ENCODE measurements at regions not wholly inside any gene's neighbourhood (a gene's known extent, or its start where the extent isn't known, plus 50 kb on each side); places are given as distances from the start of the nearest gene placed in this dataset.

- DNase-seq (ENCODE audit: low read depth) = no peak
- in situ Hi-C loops (cut with HindIII; ENCODE audit: low pct_unique_long_range_greater_than_20kb, low sequenced_read_pairs) = no loop called here
Observed at GRCh38 chr2:235138339-235138738, 186.5 kb downstream of the SH3BP4 start.

- DNase-seq (ENCODE audit: low read depth) = no peak
- in situ Hi-C loops (cut with HindIII; ENCODE audit: low pct_unique_long_range_greater_than_20kb, low sequenced_read_pairs) = no loop called here
Observed at GRCh38 chr2:235139956-235140800, 188.4 kb downstream of the SH3BP4 start.

GRCh38 chr2:235140801-235141081 is 188.9 kb downstream of the SH3BP4 start:
- in situ Hi-C loops (cut with HindIII; ENCODE audit: low pct_unique_long_range_greater_than_20kb, low sequenced_read_pairs) = no loop called here
- DNase-seq (ENCODE audit: low read depth) = no peak

GRCh38 chr2:235141411-235142128 is 189.8 kb downstream of the SH3BP4 start:
- in situ Hi-C loops (cut with HindIII; ENCODE audit: low pct_unique_long_range_greater_than_20kb, low sequenced_read_pairs) = no loop called here
- DNase-seq (ENCODE audit: low read depth) = no peak

DNA sequence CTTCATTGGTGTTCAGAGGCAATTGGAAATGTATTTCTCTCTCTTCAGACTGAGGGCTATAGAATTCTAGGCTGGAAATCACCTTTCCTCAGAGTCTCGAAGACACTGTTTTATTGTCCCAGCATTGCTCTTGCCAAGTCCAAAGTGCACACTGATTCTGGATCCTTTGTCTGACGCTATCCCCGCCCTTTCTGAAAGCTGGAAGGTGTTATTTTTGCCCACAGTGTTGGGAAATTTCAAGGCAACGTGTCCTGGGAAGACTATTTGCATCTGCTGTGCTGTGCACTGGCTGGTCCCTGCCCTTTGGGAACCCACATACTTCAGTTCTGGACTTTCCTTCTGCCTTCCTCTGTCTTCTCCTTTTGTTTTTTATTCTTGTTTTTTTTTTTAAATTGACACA is 190.8 kb downstream of the SH3BP4 start:
- in situ Hi-C loops (cut with HindIII; ENCODE audit: low pct_unique_long_range_greater_than_20kb, low sequenced_read_pairs) = no loop called here
- no peak for DNase-seq (ENCODE audit: low read depth)

DNA sequence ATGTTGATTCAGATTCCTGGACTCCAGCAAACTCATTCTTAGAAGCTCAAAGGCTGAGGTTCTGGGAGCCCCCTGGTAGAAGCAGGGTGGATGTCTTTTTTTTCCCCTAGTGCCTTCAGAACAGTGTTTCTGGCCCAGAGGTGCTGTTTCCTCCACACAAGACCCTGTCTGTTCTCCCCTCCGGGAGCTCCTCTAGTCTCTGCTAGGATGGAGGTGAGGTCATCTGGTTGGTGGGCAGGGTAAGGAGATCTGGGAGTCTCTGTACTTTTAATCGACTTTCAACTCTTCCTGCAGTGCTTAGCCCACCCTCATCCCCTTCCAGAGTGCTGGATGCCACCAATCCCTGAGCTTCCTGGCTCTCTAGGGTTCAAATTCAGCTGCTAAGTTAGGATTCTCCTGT is 192.0 kb downstream of the SH3BP4 start:
- DNase-seq (ENCODE audit: low read depth) = no peak
- in situ Hi-C loops (cut with HindIII; ENCODE audit: low pct_unique_long_range_greater_than_20kb, low sequenced_read_pairs) = no loop called here

DNA sequence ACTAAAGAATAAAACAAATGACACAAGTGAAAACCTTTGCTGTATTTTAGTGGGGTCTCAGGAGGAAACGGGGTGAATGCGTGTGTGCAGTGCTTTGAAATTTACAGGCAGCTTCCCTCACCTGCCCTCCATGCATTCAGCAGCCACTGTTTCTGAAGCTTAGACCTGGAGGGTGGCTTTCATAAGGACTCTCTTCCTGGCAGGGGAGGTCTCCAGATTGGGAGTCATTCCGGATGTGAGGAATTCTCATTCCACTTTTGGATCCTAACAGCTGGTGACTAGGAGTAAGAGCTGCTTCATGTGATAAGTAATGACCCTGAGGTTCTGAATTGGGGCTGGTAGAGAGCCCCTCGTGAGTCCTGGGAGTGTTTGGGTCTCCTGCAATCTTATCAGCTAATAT is 192.5 kb downstream of the SH3BP4 start:
- no peak for DNase-seq (ENCODE audit: low read depth)
- in situ Hi-C loops (cut with HindIII; ENCODE audit: low pct_unique_long_range_greater_than_20kb, low sequenced_read_pairs) = no loop called here

- in situ Hi-C loops (cut with HindIII; ENCODE audit: low pct_unique_long_range_greater_than_20kb, low sequenced_read_pairs) = no loop called here
- no peak for DNase-seq (ENCODE audit: low read depth)
Observed at GRCh38 chr2:235146206-235146605, 194.4 kb downstream of the SH3BP4 start.

GRCh38 chr2:235146871-235147565 is 195.2 kb downstream of the SH3BP4 start:
- in situ Hi-C loops (cut with HindIII; ENCODE audit: low pct_unique_long_range_greater_than_20kb, low sequenced_read_pairs) = no loop called here
- no peak for DNase-seq (ENCODE audit: low read depth)

- no peak for DNase-seq (ENCODE audit: low read depth)
- in situ Hi-C loops (cut with HindIII; ENCODE audit: low pct_unique_long_range_greater_than_20kb, low sequenced_read_pairs) = no loop called here
Observed at GRCh38 chr2:235148201-235149170, 196.7 kb downstream of the SH3BP4 start.

DNA sequence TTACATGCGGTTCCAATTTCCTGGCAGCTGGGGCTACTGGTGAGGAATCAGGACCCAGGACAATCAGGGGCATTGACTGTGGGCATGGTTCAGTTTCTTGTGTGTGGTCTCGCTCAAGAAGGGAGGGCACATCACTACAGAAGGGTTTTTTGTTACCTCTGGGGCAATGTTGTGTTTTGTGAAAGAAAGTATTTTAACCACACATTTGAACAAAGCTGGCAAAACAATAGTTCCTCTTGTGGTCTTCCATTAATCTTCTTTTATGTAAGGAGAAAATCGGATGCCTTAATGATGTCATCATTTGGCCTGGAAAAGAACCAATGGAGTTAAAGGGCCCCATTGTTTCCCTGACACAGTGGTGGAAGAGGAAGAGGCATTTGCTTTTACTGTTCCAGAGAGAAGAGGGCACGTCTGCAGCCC is 197.4 kb downstream of the SH3BP4 start:
- in situ Hi-C loops (cut with HindIII; ENCODE audit: low pct_unique_long_range_greater_than_20kb, low sequenced_read_pairs) = no loop called here
- DNase-seq (ENCODE audit: low read depth) = no peak

DNA sequence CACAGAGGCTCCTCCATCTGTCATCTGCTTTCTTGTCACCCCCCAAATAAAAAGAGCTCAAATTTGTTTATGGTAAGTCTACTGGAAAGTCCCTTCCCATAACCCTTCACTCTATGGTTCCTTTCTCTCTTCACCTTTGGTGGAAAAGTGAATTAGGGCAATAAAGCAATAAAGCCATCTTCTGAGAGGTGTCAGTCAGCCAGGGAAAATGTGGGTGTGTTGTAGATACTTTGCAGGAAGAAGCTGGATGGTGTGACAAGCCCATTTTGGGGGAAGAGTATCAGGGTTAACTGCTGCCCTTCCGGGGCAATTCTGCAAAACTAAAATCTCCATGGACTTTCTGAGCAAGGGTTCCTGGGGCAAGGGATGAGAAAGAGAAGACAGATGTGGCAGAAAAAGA is 197.9 kb downstream of the SH3BP4 start:
- in situ Hi-C loops (cut with HindIII; ENCODE audit: low pct_unique_long_range_greater_than_20kb, low sequenced_read_pairs) = no loop called here
- DNase-seq (ENCODE audit: low read depth) = no peak

DNA sequence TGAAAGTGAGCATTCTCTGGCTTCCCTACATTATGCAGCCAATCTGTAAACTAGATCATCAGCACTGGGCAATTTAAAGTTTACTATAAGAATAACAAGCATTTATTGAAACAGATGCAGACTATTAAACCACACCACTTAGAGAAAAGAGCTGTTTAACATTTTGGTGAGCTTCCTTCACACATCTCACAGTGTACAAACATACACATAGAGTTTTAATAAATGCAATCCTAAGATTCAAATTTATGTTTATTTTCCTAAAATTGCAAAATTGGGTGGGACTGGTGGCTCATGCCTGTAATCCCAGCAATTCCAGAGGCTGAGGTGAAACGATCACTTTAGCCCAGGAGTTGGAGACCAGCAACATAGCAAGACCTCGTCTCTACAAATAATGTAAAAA is 199.3 kb downstream of the SH3BP4 start:
- no peak for DNase-seq (ENCODE audit: low read depth)
- in situ Hi-C loops (cut with HindIII; ENCODE audit: low pct_unique_long_range_greater_than_20kb, low sequenced_read_pairs) = no loop called here

- DNase-seq (ENCODE audit: low read depth) = no peak
- in situ Hi-C loops (cut with HindIII; ENCODE audit: low pct_unique_long_range_greater_than_20kb, low sequenced_read_pairs) = no loop called here
Observed at GRCh38 chr2:235155163-235155562, 203.3 kb downstream of the SH3BP4 start.

DNA sequence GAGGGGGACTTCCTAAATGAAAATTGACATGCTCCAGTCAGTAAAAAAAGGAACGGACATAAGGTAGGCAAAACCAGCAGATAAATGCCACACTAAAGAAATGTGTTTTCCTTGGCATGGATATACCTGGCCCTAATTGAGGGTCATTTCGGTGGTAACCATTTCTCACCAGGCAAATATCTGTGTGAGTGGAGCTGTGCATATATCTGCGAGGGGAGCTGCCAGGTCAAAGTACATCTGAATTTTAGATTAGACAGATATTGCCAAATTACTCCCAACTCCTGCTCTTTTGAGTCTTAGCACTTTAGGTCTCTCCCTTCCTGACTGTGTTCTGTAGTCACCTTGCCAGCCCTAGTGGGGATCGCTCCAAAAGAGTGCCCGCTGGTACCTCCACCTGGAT is 204.2 kb downstream of the SH3BP4 start:
- in situ Hi-C loops (cut with HindIII; ENCODE audit: low pct_unique_long_range_greater_than_20kb, low sequenced_read_pairs) = no loop called here

GRCh38 chr2:235157746-235158482 is 206.1 kb downstream of the SH3BP4 start:
- in situ Hi-C loops (cut with HindIII; ENCODE audit: low pct_unique_long_range_greater_than_20kb, low sequenced_read_pairs) = no loop called here
- no peak for DNase-seq (ENCODE audit: low read depth)

More for the DNA sequence above, 204.2 kb downstream of the SH3BP4 start:
- DNase-seq (ENCODE audit: low read depth) = no peak

DNA sequence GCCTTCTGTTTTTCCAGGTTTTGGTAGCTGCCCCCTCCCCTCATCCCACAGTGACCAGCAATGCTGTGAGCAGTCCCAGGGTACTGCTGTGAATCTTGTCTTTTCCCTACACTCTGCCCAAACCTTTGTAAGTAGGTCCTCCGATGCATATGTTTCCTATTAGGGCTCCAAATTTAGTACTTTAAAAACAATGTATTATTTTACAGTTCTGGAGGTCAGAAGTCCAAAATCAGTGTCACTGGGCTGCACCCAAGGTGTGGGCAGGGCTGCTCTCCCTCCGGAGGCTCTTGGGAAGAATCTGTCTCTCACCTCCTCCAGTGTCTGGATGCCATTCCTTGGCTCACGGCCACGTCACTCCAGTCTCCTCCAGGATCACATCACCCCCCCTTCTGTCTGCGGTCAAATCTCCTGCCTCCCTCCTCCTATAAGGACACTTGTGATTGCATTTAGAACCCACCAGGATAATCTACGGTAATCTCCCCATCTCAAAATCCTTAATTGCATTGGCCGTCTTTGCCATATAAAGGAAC is 208.5 kb downstream of the SH3BP4 start:
- in situ Hi-C loops (cut with HindIII; ENCODE audit: low pct_unique_long_range_greater_than_20kb, low sequenced_read_pairs) = no loop called here
- DNase-seq (ENCODE audit: low read depth) = no peak

Data from Caki2 (cell line).